ENCODE measurements at regions not wholly inside any gene's neighbourhood (a gene's known extent, or its start where the extent isn't known, plus 50 kb on each side); places are given as distances from the start of the nearest gene placed in this dataset.
"Not testable (repeated sequence)": the region's sequence is repeated elsewhere in the genome, so short reads cannot be mapped to it uniquely, and the experiment has no call there.

- not testable (repeated sequence) for TF ChIP-seq CTCF (IDR thresholded peaks at IDR 0.05); ZFX (IDR thresholded peaks at IDR 0.05; ENCODE audit: borderline replicate concordance)
Observed at GRCh38 chr15:20207198-20207597, 334.4 kb downstream of the GOLGA6L6 start.

All from 22Rv1 (cell line).